ENCODE measurements at regions not wholly inside any gene's neighbourhood (a gene's known extent, or its start where the extent isn't known, plus 50 kb on each side); places are given as distances from the start of the nearest gene placed in this dataset.

- Histone ChIP-seq H3K27me3 (no peaks in the 10 kb centered on the region), H3K9me3 (no peaks in the 10 kb centered on the region), H3K4me3 (no peak overlapping the region), H3K36me3 (no peaks in the 10 kb centered on the region), H3K27ac (no peak overlapping the region), H3K4me1 (no peaks in the 10 kb centered on the region)
- TF ChIP-seq CTCF (IDR thresholded peaks at IDR 0.05), result no peak
- TF ChIP-seq POLR2AphosphoS5 (IDR thresholded peaks at IDR 0.05), result no peak
- no peak for TF ChIP-seq POLR2A (IDR thresholded peaks at IDR 0.05)
- no peak for TF ChIP-seq EP300 (IDR thresholded peaks at IDR 0.05; ENCODE audit: low read depth)
- intact Hi-C loops (cut with DNase I; ENCODE audit: low total_unique reads) (no loop called here), in situ Hi-C loops (cut with MboI; ENCODE audit: low pct_ligation_motif_present in 1 of 4, low pct_unique_long_range_greater_than_20kb in 1 of 4, low sequenced_read_pairs in 3 of 4) (no loop called here)
- no peak for DNase-seq
Measured at GRCh38 chr10:21047096-21047495, 150.0 kb upstream of the NEBL start.

GRCh38 chr10:21043044-21043443 lies 145.9 kb upstream of the NEBL start:
- in situ Hi-C loops (cut with MboI; ENCODE audit: low pct_ligation_motif_present in 1 of 4, low pct_unique_long_range_greater_than_20kb in 1 of 4, low sequenced_read_pairs in 3 of 4) (no loop called here), intact Hi-C loops (cut with DNase I; ENCODE audit: low total_unique reads) (no loop called here)
- Histone ChIP-seq H3K9me3 (no peaks in the 10 kb centered on the region), H3K4me3 (no peak overlapping the region), H3K27ac (no peak overlapping the region), H3K27me3 (no peaks in the 10 kb centered on the region), H3K4me1 (no peaks in the 10 kb centered on the region), H3K36me3 (no peaks in the 10 kb centered on the region)
- DNase-seq, result no peak
- 86 to 90% methylated on average over 3 to 4 of the region's 4 CpGs for WGBS, 2 donors (ENCODE audit: low coverage in 1 of 2)
- no peak for TF ChIP-seq CTCF (IDR thresholded peaks at IDR 0.05)
- no peak for TF ChIP-seq EP300 (IDR thresholded peaks at IDR 0.05; ENCODE audit: low read depth)
- TF ChIP-seq POLR2AphosphoS5 (IDR thresholded peaks at IDR 0.05), result no peak
- TF ChIP-seq POLR2A (IDR thresholded peaks at IDR 0.05), result no peak

- no peak overlapping the region for H3K27ac ChIP-seq
- no peaks in the 10 kb centered on the region for H3K9me3 ChIP-seq
- in situ Hi-C loops (cut with MboI; ENCODE audit: low pct_ligation_motif_present in 1 of 4, low pct_unique_long_range_greater_than_20kb in 1 of 4, low sequenced_read_pairs in 3 of 4), result no loop called here
Measured at GRCh38 chr10:21042536-21042935, 145.4 kb upstream of the NEBL start.

GRCh38 chr10:21041763-21042458 lies 144.8 kb upstream of the NEBL start:
- no peak overlapping the region for H3K4me3 ChIP-seq
- TF ChIP-seq POLR2AphosphoS5 (IDR thresholded peaks at IDR 0.05) (no peak), POLR2A (IDR thresholded peaks at IDR 0.05) (no peak), CTCF (IDR thresholded peaks at IDR 0.05) (no peak), EP300 (IDR thresholded peaks at IDR 0.05; ENCODE audit: low read depth) (no peak)
- intact Hi-C loops (cut with DNase I; ENCODE audit: low total_unique reads) (no loop called here), in situ Hi-C loops (cut with MboI; ENCODE audit: low pct_ligation_motif_present in 1 of 4, low pct_unique_long_range_greater_than_20kb in 1 of 4, low sequenced_read_pairs in 3 of 4) (no loop called here)
- no peaks in the 10 kb centered on the region for H3K27me3 ChIP-seq
- H3K27ac ChIP-seq, result no peak overlapping the region
- DNase-seq, result no peak
- H3K36me3 ChIP-seq, result no peaks in the 10 kb centered on the region
- no peaks in the 10 kb centered on the region for H3K4me1 ChIP-seq
- no peaks in the 10 kb centered on the region for H3K9me3 ChIP-seq
- 69 to 88% methylated on average over 9 to 10 of the region's 10 CpGs for WGBS, 2 donors (ENCODE audit: low coverage in 1 of 2)

More at GRCh38 chr10:21042536-21042935, 145.4 kb upstream of the NEBL start:
- H3K36me3 ChIP-seq, result no peaks in the 10 kb centered on the region
- 80 to 81% methylated on average over 1 of the region's 1 CpG for WGBS, 2 donors (ENCODE audit: low coverage in 1 of 2)
- H3K4me1 ChIP-seq, result no peaks in the 10 kb centered on the region
- DNase-seq, result no peak
- intact Hi-C loops (cut with DNase I; ENCODE audit: low total_unique reads), result no loop called here
- H3K4me3 ChIP-seq, result no peak overlapping the region
- TF ChIP-seq CTCF (IDR thresholded peaks at IDR 0.05), result no peak
- TF ChIP-seq POLR2A (IDR thresholded peaks at IDR 0.05), result no peak
- TF ChIP-seq POLR2AphosphoS5 (IDR thresholded peaks at IDR 0.05), result no peak
- no peak for TF ChIP-seq EP300 (IDR thresholded peaks at IDR 0.05; ENCODE audit: low read depth)
- no peaks in the 10 kb centered on the region for H3K27me3 ChIP-seq
